ENCODE measurements at regions not wholly inside any gene's neighbourhood (a gene's known extent, or its start where the extent isn't known, plus 50 kb on each side); places are given as distances from the start of the nearest gene placed in this dataset.

DNA sequence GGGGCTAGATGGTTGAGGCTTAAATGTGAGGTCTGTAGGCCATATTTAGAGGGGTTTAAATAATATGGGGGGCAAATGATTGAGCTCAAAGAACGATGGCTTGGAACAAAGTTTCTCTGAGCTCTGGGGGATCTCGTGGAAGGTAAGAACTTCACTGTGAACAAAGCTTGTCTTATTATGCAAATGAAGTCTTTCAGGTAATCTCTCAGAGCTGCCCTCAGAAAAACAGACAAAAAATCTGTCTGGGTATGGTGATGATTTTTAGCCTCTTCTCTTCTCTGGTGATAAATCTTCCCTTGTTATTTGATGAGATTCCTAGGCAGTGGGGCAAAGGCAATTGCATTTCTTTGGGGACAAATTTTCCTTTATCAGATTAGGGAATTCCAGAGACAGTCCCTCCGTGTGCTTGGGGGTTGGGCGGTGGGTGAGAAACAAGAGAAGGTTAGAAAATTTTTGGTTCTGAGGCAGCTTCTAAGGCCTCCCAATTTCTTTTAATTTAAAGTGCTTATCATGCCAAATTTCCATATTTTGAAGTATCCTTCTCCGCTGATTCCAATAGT lies 760.4 kb downstream of the TSN start:
- no peak for DNase-seq (ENCODE audit: low read depth in 4 of 4, low spot score in 3 of 4)

- DNase-seq (ENCODE audit: low read depth in 4 of 4, low spot score in 3 of 4) = no peak
These were observed 761.3 kb downstream of the TSN start for GRCh38 chr2:122516775-122517174.

GRCh38 chr2:122519366-122519765 lies 763.9 kb downstream of the TSN start:
- no peak for DNase-seq (ENCODE audit: low read depth in 4 of 4, low spot score in 3 of 4)

DNA sequence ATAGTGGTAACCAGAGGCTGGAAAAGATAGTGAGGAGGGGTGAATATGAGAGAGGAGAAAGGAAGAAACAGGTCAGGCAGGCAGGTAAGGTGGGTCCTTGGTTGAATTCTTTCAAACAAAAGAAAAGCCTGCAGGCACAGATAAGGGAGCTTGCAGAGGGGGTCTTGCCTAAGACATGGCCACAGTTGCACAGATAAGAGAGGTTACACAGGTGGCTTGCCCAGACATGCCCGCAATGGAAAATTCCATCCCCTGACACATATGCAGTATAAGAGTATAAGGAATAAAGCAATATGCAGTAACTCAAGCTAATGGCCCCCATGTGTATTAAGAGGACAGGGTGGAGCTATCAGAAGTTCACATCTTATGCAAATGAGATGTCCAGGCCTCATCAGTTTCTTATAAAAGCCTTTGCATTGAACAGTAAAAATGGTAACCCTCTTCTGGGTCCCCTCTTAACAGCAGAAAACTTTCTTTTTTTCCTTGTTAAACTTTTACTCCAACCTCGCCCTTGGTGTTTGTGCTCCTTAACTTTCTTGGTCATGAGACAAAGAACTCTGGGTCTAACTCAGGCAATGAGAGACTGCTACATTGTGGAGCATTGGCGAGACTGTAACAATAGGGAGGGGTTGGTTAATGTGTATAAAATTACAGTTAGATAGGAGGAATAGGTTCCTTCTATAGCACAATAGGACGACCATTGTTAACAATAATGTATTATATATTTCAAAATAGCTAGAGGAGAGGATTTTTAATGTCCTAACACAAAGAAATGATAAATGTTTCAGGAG lies 764.6 kb downstream of the TSN start:
- DNase-seq (ENCODE audit: low read depth in 4 of 4, low spot score in 3 of 4) = no peak

DNA sequence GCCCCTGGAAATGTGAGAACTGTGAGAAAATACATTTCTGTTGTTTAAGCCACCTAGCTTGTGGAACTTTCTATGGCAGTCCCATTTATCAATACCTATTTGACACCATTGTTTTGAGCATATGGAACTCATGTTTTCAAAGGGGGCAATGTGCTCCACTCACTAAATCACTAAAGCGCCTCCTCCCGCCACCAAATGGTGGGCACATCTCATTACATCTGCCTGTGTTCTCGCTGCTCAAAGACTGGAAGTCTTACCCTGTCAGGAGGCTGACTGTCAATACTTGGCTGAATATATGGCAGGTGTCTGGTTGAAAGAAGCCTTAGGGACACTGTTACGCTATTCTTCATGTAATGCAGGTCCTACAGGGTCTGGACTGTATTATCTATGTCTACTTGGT lies 767.7 kb downstream of the TSN start:
- no peak for DNase-seq (ENCODE audit: low read depth in 4 of 4, low spot score in 3 of 4)

GRCh38 chr2:122523981-122524380 lies 768.5 kb downstream of the TSN start:
- DNase-seq (ENCODE audit: low read depth in 4 of 4, low spot score in 3 of 4) = no peak

DNA sequence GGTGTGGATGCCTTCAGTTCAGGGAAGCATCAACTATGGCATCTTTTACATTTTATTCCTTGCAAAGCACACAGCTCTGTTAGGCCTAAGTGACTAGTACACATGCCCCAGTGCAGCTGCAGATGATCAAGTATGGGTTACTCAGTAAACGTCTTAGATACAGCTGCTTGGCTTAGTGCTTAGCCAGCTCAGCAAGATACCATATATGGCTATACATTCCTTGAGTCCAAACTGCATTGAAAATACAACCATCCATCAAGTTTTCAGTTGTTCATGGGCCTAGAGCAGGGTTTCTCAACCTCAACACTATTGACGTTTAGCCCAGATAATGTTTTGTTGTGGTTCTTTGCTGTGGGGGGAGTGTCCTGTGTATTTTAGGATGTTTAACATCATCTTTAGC lies 769.9 kb downstream of the TSN start:
- peak in 1 of 4 donors; percentile 8 for DNase-seq (ENCODE audit: low read depth in 4 of 4, low spot score in 3 of 4)

- no peak for DNase-seq (ENCODE audit: low read depth in 4 of 4, low spot score in 3 of 4)
These were observed 772.6 kb downstream of the TSN start for GRCh38 chr2:122528061-122528460.

- no peak for DNase-seq (ENCODE audit: low read depth in 4 of 4, low spot score in 3 of 4)
These were observed 773.7 kb downstream of the TSN start for GRCh38 chr2:122528958-122529705.

DNA sequence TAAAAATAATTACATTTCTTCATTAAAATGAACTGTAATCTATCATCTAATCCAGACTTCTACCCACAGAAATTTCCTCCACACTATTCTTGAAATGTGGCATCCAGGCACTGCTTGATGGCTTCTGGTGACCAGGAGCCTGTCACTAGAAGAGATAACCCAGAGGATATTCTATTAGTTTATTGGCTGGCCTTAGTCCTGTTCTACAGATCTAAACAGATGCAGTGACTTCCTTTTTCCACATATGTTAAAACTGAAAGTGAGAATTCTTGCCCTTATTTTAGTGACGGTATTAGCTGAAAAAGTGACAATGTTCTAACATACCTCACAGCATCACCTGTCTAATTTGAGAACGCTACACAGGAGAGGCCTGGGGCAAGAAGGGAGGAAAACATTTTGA lies 775.4 kb downstream of the TSN start:
- DNase-seq (ENCODE audit: low read depth in 4 of 4, low spot score in 3 of 4) = no peak

DNA sequence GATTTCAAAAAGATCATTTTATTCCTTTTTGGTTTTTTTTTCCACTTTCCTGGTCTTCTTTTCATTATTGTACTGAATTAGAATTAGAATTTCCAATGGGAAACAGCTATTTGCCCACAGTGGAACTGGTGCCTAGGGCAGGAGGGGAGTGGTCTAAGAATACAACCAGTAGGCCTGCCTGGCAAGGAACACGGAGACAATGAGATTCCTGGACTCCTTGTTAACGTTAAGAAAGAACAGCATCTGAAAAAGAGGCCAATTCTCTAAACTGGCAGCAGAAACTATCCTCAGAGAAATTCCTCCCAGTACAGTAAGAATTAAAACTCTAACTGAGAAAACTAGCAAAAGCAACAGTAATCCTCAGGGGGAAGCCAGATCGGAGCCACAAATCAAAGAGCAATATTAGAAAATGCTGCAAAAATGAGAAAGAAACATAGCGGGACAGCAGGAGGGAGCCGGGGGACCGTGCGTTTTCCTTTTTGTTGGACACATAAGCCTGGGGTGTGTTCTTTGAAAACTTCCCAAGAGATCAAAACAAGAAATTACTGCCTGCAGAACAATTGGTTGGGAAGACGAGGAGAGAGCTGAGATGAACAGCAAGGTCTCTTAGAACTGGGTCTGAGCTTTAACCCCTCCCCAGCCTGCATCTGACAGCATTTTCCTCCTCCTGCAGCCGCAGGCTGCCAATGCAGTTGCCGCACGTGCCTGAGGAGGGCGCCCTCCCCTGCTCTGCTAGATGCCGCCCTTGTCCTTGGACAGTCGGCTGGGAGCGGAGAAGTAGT lies 776.0 kb downstream of the TSN start:
- DNase-seq (ENCODE audit: low read depth in 4 of 4, low spot score in 3 of 4) = no peak

GRCh38 chr2:122532072-122532344 lies 776.6 kb downstream of the TSN start:
- DNase-seq (ENCODE audit: low read depth in 4 of 4, low spot score in 3 of 4) = no peak

DNA sequence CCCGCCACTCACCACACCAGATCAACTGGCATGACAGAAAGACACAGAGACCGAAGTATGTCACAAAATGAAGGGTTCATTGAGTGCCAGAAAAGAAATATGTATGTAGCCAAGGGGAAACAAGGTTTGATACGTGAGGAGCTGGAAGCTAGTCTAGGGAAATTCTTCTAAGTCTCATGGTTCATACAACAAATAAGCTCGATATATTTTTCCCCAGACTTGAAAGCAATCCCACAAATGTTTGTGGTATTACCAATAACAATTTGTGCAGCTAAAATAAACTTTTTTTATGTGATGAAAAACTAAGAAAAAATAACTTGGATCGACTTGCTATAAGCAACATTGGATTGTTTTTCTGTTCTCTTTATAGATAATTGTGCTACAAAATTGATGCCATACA lies 777.0 kb downstream of the TSN start:
- DNase-seq (ENCODE audit: low read depth in 4 of 4, low spot score in 3 of 4) = no peak

DNA sequence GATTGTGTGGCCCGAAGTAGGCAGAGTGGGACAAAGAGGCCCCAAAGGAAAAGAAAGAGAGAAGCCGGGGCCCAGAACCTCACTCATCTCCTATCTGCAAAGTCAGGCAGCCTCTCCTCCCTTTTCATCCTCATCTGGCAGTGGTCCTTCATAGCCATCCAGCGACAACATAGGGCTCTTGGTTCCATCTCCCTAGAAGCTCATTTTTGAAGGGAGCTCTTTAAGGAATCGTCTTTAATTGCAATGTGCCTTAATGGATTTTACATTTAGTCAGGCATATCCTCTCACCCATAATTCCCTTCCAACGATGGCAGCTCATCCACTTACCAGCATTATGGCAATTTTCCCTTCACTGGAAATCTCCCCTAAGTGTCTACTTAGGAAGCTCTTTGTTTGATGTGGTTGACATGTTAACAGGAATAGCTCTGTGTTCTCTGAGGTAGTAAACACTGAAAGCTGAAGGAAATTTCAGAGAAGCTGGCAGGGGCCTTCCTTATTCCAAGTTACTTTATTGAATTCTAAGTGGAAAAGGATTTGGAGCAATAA lies 780.6 kb downstream of the TSN start:
- no peak for DNase-seq (ENCODE audit: low read depth in 4 of 4, low spot score in 3 of 4)

- no peak for DNase-seq (ENCODE audit: low read depth in 4 of 4, low spot score in 3 of 4)
These were observed 783.9 kb downstream of the TSN start for GRCh38 chr2:122539311-122539710.

DNA sequence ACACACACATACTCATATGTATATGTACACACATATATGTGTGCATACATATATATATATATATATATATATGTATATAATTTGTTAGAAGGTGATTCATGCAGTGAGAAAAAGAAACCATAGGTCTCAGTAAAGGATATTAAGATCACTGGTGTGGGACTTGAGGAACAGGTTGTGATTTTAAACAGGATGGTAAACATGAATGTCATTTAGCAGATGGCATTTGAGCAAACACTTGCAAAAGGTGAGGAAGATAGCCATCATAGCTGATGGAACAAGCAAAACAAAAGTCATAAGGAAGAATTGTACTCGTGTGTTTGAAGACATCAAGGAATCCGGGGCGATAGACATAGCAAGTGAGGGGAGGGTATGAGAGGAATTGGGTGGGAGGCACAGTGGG lies 784.5 kb downstream of the TSN start:
- DNase-seq (ENCODE audit: low read depth in 4 of 4, low spot score in 3 of 4) = no peak

DNA sequence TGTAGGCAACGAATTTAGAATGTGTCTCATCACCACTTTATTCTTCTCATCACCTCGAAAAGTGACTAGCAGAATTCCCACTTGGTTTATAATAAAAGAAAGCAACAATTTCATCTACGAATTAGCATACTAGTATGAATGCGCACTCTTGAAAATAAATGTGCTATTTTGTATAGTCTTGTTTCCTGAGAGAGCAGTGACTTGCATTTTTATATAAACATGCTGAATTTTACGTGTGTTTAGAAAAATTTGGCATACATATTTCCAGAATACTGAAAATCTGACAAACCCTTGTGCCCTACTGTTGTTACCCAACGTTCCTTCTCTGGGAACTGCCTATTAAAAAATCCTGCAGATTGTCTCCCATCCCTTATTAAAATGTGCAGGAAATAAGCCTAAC lies 786.8 kb downstream of the TSN start:
- no peak for DNase-seq (ENCODE audit: low read depth in 4 of 4, low spot score in 3 of 4)

DNA sequence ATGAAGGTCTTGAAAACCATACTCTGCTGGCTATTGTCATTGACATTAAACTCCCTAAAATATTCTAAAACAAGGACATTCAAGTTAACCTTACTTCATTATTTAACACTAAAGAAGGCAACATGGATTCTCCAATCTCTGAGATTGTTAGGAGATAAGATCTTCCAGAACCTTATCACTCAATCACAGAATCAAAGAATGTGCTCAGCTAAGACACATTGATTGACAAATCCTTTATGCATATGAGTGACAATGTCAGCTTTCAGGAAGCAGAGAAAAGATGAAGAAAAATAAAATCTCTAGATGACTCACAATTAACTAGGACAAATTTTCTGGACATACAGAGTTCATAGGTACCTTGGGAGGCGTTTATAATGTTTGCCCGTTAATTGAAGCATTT lies 787.2 kb downstream of the TSN start:
- no peak for DNase-seq (ENCODE audit: low read depth in 4 of 4, low spot score in 3 of 4)

GRCh38 chr2:122543815-122544214 lies 788.4 kb downstream of the TSN start:
- DNase-seq (ENCODE audit: low read depth in 4 of 4, low spot score in 3 of 4) = no peak

GRCh38 chr2:122545821-122546220 lies 790.4 kb downstream of the TSN start:
- DNase-seq (ENCODE audit: low read depth in 4 of 4, low spot score in 3 of 4) = no peak

DNA sequence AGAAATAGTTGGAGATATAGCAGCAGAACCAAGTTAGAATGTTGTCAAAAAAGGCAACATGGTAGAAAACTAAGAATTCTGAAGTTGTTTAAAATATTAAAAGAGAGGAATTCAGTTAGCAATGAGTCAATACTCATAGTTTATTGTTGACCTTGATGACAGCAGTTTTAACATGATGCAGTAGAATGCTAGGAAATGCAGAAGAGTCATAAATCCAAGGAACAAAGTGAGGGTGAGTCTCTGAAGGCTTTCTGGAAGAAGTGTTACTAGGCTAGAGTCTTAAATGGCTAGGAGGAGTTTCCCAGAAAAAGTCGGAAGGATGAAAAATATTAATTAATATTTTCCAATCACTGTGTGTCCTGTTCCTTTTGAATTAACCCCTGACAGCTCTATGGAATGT lies 807.3 kb downstream of the TSN start:
- no peak for DNase-seq (ENCODE audit: low read depth in 4 of 4, low spot score in 3 of 4)
